PC-9 (cell line): ENCODE measurements at regions not wholly inside any gene's neighbourhood (a gene's known extent, or its start where the extent isn't known, plus 50 kb on each side); places are given as distances from the start of the nearest gene placed in this dataset.

ENCODE experiments used
- BruUV-seq: library from RNA; stranded (reverse); fragments of 400-500 nt; replicated peaks from 2 replicates; lab custom pipeline; 2021; lab: Mats Ljungman, UMichigan
- CTCF ChIA-PET: fragments of 300-600 bp; sonication (Branson Sonifier 250); formaldehyde crosslinking; loops from one replicate; lab custom pipeline; 2022; ENCODE audit warnings: antibody characterized with exemption; lab: Charles Lee
- POLR2A ChIA-PET: fragments of 300-600 bp; sonication (Branson Sonifier 250); formaldehyde crosslinking; loops from one replicate; lab custom pipeline; 2022; ENCODE audit warnings: antibody characterized with exemption; ENCODE audit not compliant: unreplicated experiment; lab: Charles Lee
- DNase-seq, 2 experiments: peaks; one replicate each; pipeline versions ENCODE4 v3.0.0 to v3.0.0-alpha.2; 2015 to 2022; ENCODE audit warnings: mixed read lengths in 1 of 2
- H2AFZ ChIP-seq: fragments of 200-600 bp; sonication (generic); 2 replicates; pipeline ENCODE4 v1.8.1; 2017; ENCODE audit warnings: antibody characterized with exemption
- H3F3A ChIP-seq: fragments of 200-600 bp; sonication (generic); 2 replicates; pipeline ENCODE4 v1.8.1; 2017; ENCODE audit warnings: antibody characterized with exemption, mild to moderate bottlenecking, low read depth; ENCODE audit not compliant: insufficient read depth
- H3K27ac ChIP-seq: fragments of 200-600 bp; sonication (generic); 2 replicates; pipeline ENCODE4 v1.6.1; 2016; ENCODE audit warnings: mixed run types
- H3K27me3 ChIP-seq: fragments of 200-600 bp; sonication (generic); 2 replicates; pipeline ENCODE4 v1.6.1; 2016; ENCODE audit warnings: low read depth, mixed run types; ENCODE audit not compliant: insufficient read depth
- H3K36me3 ChIP-seq: fragments of 200-600 bp; sonication (generic); 2 replicates; pipeline ENCODE4 v1.6.1; 2016; ENCODE audit warnings: low read depth, mixed run types
- H3K4me1 ChIP-seq: fragments of 200-600 bp; sonication (generic); replicated peaks from 2 replicates; pipeline ENCODE4 v1.6.1; 2016; ENCODE audit warnings: mixed run types; ENCODE audit not compliant: insufficient read depth
- H3K4me2 ChIP-seq: fragments of 200-600 bp; sonication (generic); 2 replicates; pipeline ENCODE4 v1.6.1; 2017; ENCODE audit warnings: mixed run types
- H3K4me3 ChIP-seq: fragments of 200-600 bp; sonication (generic); 2 replicates; pipeline ENCODE4 v1.6.1; 2016; ENCODE audit warnings: mixed run types
- H3K79me2 ChIP-seq: fragments of 200-600 bp; sonication (generic); 2 replicates; pipeline ENCODE4 v1.6.1; 2017; ENCODE audit warnings: low read depth, mixed run types
- H3K9me2 ChIP-seq: fragments of 200-600 bp; sonication (generic); 2 replicates; pipeline ENCODE4 v1.8.1; 2017; ENCODE audit warnings: mild to moderate bottlenecking; ENCODE audit not compliant: insufficient read depth
- H3K9me3 ChIP-seq: fragments of 200-600 bp; sonication (generic); 2 replicates; pipeline ENCODE4 v1.8.1; 2016; ENCODE audit warnings: low read depth; ENCODE audit not compliant: insufficient read depth
- H4K20me1 ChIP-seq: fragments of 200-600 bp; sonication (generic); 2 replicates; pipeline ENCODE4 v1.8.1; 2017; ENCODE audit not compliant: insufficient read depth
- CTCF ChIP-seq: fragments of 200-600 bp; sonication (generic); conservative IDR thresholded peaks from 2 replicates; pipeline ENCODE4 v1.6.1; 2017; ENCODE audit warnings: mixed run types, antibody characterized with exemption, mild to moderate bottlenecking, moderate library complexity
- EZH2 ChIP-seq: fragments of 200-600 bp; sonication (generic); IDR thresholded peaks from 2 replicates; pipeline ENCODE4 v1.8.0; 2017; ENCODE audit warnings: antibody characterized with exemption, low read depth
- intact Hi-C: fragments of 100-400 bp; cut with micrococcal nuclease; formaldehyde crosslinking; loops from one replicate; pipeline ENCODE4 v1.10.0; 2022; ENCODE audit not compliant: unreplicated experiment

GRCh38 chr21:24590261-24590660 lies 1017.0 kb downstream of the MRPL39 start:
- no peak for TF ChIP-seq EZH2
- no peak for TF ChIP-seq CTCF
- H4K20me1 ChIP-seq = no peaks in the 10 kb centered on the region
- intact Hi-C loops = no loop called here
- no peaks in the 10 kb centered on the region for H3F3A ChIP-seq
- H3K79me2 ChIP-seq = no peaks in the 10 kb centered on the region
- DNase-seq = no peak
- H3K27me3 ChIP-seq = no peaks in the 10 kb centered on the region
- no peaks in the 10 kb centered on the region for H3K36me3 ChIP-seq
- H3K4me1 ChIP-seq = no peaks in the 10 kb centered on the region
- no peak overlapping the region for H3K27ac ChIP-seq
- H3K4me3 ChIP-seq = no peak overlapping the region
- no peaks in the 10 kb centered on the region for H3K9me2 ChIP-seq
- CTCF ChIA-PET = no interaction called here
- POLR2A ChIA-PET = no interaction called here
- BruUV-seq = no TSS peak
- no peak overlapping the region for H2AFZ ChIP-seq
- no peak overlapping the region for H3K4me2 ChIP-seq
- no peaks in the 10 kb centered on the region for H3K9me3 ChIP-seq

- Histone ChIP-seq H3K36me3 (no peaks in the 10 kb centered on the region), H3K27ac (no peak overlapping the region), H3K4me3 (no peak overlapping the region), H4K20me1 (no peaks in the 10 kb centered on the region), H3F3A (no peaks in the 10 kb centered on the region), H3K4me1 (no peaks in the 10 kb centered on the region), H3K4me2 (no peak overlapping the region), H3K9me2 (no peaks in the 10 kb centered on the region), H3K9me3 (no peaks in the 10 kb centered on the region), H2AFZ (no peak overlapping the region), H3K27me3 (no peaks in the 10 kb centered on the region), H3K79me2 (no peaks in the 10 kb centered on the region)
- TF ChIP-seq EZH2 (no peak), CTCF (no peak)
- BruUV-seq = no TSS peak
- no peak for DNase-seq
- CTCF ChIA-PET = no interaction called here
- POLR2A ChIA-PET = no interaction called here
- intact Hi-C loops = no loop called here
These were observed 1023.8 kb downstream of the MRPL39 start for GRCh38 chr21:24583473-24583872.

- POLR2A ChIA-PET = no interaction called here
- Histone ChIP-seq H3K4me3 (no peak overlapping the region), H3F3A (no peaks in the 10 kb centered on the region), H3K27me3 (no peaks in the 10 kb centered on the region), H2AFZ (no peak overlapping the region), H4K20me1 (no peaks in the 10 kb centered on the region), H3K36me3 (no peaks in the 10 kb centered on the region), H3K4me2 (no peak overlapping the region), H3K9me3 (no peaks in the 10 kb centered on the region), H3K4me1 (no peaks in the 10 kb centered on the region), H3K27ac (no peak overlapping the region), H3K9me2 (no peaks in the 10 kb centered on the region), H3K79me2 (no peaks in the 10 kb centered on the region)
- intact Hi-C loops = no loop called here
- no TSS peak for BruUV-seq
- no peak for DNase-seq
- CTCF ChIA-PET = no interaction called here
- no peak for TF ChIP-seq CTCF
- TF ChIP-seq EZH2 = no peak
These were observed 1030.0 kb downstream of the MRPL39 start for GRCh38 chr21:24577301-24577700.
